PC-9 (cell line): ENCODE measurements at regions not wholly inside any gene's neighbourhood (a gene's known extent, or its start where the extent isn't known, plus 50 kb on each side); places are given as distances from the start of the nearest gene placed in this dataset.
"Not testable (repeated sequence)": the region's sequence is repeated elsewhere in the genome, so short reads cannot be mapped to it uniquely, and the experiment has no call there.

ENCODE experiments used
- BruUV-seq: library from RNA; stranded (reverse); fragments of 400-500 nt; replicated peaks from 2 replicates; lab custom pipeline; 2021; lab: Mats Ljungman, UMichigan
- CTCF ChIA-PET: fragments of 300-600 bp; sonication (Branson Sonifier 250); formaldehyde crosslinking; loops from one replicate; lab custom pipeline; 2022; ENCODE audit warnings: antibody characterized with exemption; lab: Charles Lee
- POLR2A ChIA-PET: fragments of 300-600 bp; sonication (Branson Sonifier 250); formaldehyde crosslinking; loops from one replicate; lab custom pipeline; 2022; ENCODE audit warnings: antibody characterized with exemption; ENCODE audit not compliant: unreplicated experiment; lab: Charles Lee
- DNase-seq, 2 experiments: peaks; one replicate each; pipeline versions ENCODE4 v3.0.0 to v3.0.0-alpha.2; 2015 to 2022; ENCODE audit warnings: mixed read lengths in 1 of 2
- H2AFZ ChIP-seq: fragments of 200-600 bp; sonication (generic); 2 replicates; pipeline ENCODE4 v1.8.1; 2017; ENCODE audit warnings: antibody characterized with exemption
- H3F3A ChIP-seq: fragments of 200-600 bp; sonication (generic); 2 replicates; pipeline ENCODE4 v1.8.1; 2017; ENCODE audit warnings: antibody characterized with exemption, mild to moderate bottlenecking, low read depth; ENCODE audit not compliant: insufficient read depth
- H3K27ac ChIP-seq: fragments of 200-600 bp; sonication (generic); 2 replicates; pipeline ENCODE4 v1.6.1; 2016; ENCODE audit warnings: mixed run types
- H3K27me3 ChIP-seq: fragments of 200-600 bp; sonication (generic); 2 replicates; pipeline ENCODE4 v1.6.1; 2016; ENCODE audit warnings: low read depth, mixed run types; ENCODE audit not compliant: insufficient read depth
- H3K36me3 ChIP-seq: fragments of 200-600 bp; sonication (generic); 2 replicates; pipeline ENCODE4 v1.6.1; 2016; ENCODE audit warnings: low read depth, mixed run types
- H3K4me1 ChIP-seq: fragments of 200-600 bp; sonication (generic); replicated peaks from 2 replicates; pipeline ENCODE4 v1.6.1; 2016; ENCODE audit warnings: mixed run types; ENCODE audit not compliant: insufficient read depth
- H3K4me2 ChIP-seq: fragments of 200-600 bp; sonication (generic); 2 replicates; pipeline ENCODE4 v1.6.1; 2017; ENCODE audit warnings: mixed run types
- H3K4me3 ChIP-seq: fragments of 200-600 bp; sonication (generic); 2 replicates; pipeline ENCODE4 v1.6.1; 2016; ENCODE audit warnings: mixed run types
- H3K79me2 ChIP-seq: fragments of 200-600 bp; sonication (generic); 2 replicates; pipeline ENCODE4 v1.6.1; 2017; ENCODE audit warnings: low read depth, mixed run types
- H3K9me2 ChIP-seq: fragments of 200-600 bp; sonication (generic); 2 replicates; pipeline ENCODE4 v1.8.1; 2017; ENCODE audit warnings: mild to moderate bottlenecking; ENCODE audit not compliant: insufficient read depth
- H3K9me3 ChIP-seq: fragments of 200-600 bp; sonication (generic); 2 replicates; pipeline ENCODE4 v1.8.1; 2016; ENCODE audit warnings: low read depth; ENCODE audit not compliant: insufficient read depth
- H4K20me1 ChIP-seq: fragments of 200-600 bp; sonication (generic); 2 replicates; pipeline ENCODE4 v1.8.1; 2017; ENCODE audit not compliant: insufficient read depth
- EZH2 ChIP-seq: fragments of 200-600 bp; sonication (generic); IDR thresholded peaks from 2 replicates; pipeline ENCODE4 v1.8.0; 2017; ENCODE audit warnings: antibody characterized with exemption, low read depth
- intact Hi-C: fragments of 100-400 bp; cut with micrococcal nuclease; formaldehyde crosslinking; loops from one replicate; pipeline ENCODE4 v1.10.0; 2022; ENCODE audit not compliant: unreplicated experiment
- TF ChIP-seq, protein P1 (sequence below): fragments of 200-600 bp; sonication (generic); conservative IDR thresholded peaks from 2 replicates; pipeline ENCODE4 v1.6.1; 2017; ENCODE audit warnings: mixed run types, antibody characterized with exemption, mild to moderate bottlenecking, moderate library complexity

DNA sequence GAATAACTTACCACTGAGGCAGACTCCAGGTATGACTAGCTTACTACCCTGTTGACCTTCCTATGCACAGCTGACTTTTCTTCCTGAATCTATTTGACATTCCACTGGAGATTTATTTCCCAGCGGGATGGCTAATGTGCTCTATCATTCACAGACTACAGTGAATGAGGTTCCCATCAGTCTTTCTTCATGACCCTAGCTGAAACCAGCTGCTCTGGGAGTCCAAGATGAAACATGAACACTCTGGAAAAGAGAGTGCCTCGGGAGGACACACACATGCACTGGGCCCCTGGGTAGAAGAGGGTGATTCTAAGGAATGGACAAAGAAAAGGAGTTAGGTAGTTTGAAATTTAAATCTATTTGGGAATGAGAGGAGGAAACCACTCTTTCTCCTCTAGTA is 82.6 kb upstream of the DST start:
- BruUV-seq, result no TSS peak
- CTCF ChIA-PET, result no interaction called here

DNA sequence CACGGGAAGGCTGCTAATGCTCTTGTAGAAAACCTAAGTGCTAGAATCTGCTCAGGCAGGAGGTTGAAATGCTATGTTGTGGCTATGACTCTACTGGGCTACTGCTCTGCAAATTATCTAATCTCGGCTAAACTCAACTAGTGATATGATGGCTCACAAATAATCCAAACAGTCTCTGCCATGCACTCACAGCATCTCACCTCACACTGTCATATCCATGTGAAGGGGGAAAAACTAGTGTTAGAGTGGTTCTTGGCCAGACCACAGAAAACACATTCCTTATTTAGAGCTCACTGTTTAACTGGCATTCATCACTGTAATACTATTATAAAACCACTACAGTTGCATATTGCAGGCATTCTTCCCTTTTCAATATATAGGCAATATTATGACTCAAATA is 81.8 kb upstream of the DST start:
- H3K27ac ChIP-seq, result no peak overlapping the region
- peaks cover 37% of the 10 kb centered on the region for H3K4me1 ChIP-seq
- H3F3A ChIP-seq, result peaks cover 30% of the 10 kb centered on the region
- CTCF ChIA-PET, result no interaction called here
- H3K27me3 ChIP-seq, result no peaks in the 10 kb centered on the region
- H4K20me1 ChIP-seq, result no peaks in the 10 kb centered on the region
- no peak for TF ChIP-seq EZH2
- TF ChIP-seq, protein P1, sequence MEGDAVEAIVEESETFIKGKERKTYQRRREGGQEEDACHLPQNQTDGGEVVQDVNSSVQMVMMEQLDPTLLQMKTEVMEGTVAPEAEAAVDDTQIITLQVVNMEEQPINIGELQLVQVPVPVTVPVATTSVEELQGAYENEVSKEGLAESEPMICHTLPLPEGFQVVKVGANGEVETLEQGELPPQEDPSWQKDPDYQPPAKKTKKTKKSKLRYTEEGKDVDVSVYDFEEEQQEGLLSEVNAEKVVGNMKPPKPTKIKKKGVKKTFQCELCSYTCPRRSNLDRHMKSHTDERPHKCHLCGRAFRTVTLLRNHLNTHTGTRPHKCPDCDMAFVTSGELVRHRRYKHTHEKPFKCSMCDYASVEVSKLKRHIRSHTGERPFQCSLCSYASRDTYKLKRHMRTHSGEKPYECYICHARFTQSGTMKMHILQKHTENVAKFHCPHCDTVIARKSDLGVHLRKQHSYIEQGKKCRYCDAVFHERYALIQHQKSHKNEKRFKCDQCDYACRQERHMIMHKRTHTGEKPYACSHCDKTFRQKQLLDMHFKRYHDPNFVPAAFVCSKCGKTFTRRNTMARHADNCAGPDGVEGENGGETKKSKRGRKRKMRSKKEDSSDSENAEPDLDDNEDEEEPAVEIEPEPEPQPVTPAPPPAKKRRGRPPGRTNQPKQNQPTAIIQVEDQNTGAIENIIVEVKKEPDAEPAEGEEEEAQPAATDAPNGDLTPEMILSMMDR, result no peak
- H2AFZ ChIP-seq, result no peak overlapping the region
- H3K4me3 ChIP-seq, result no peak overlapping the region
- DNase-seq, result no peak
- intact Hi-C loops, result no loop called here
- H3K9me3 ChIP-seq, result peaks cover 2% of the 10 kb centered on the region; the same call in 1 of the 2 replicates
- no peak overlapping the region for H3K4me2 ChIP-seq
- POLR2A ChIA-PET, result no interaction called here
- H3K9me2 ChIP-seq, result no peaks in the 10 kb centered on the region
- BruUV-seq, result no TSS peak
- H3K79me2 ChIP-seq, result peaks cover 66% of the 10 kb centered on the region
- peaks cover 2% of the 10 kb centered on the region; the same call in 1 of the 2 replicates for H3K36me3 ChIP-seq

More for the DNA sequence above, 82.6 kb upstream of the DST start:
- H3K4me2 ChIP-seq, result no peak overlapping the region
- no peaks in the 10 kb centered on the region for H3K27me3 ChIP-seq
- no peaks in the 10 kb centered on the region; the same call in 1 of the 2 replicates for H3K9me3 ChIP-seq
- H3K9me2 ChIP-seq, result no peaks in the 10 kb centered on the region
- TF ChIP-seq, protein P1, result no peak
- TF ChIP-seq EZH2, result no peak
- H3K36me3 ChIP-seq, result no peaks in the 10 kb centered on the region
- peaks cover 66% of the 10 kb centered on the region for H3K79me2 ChIP-seq
- no peaks in the 10 kb centered on the region for H4K20me1 ChIP-seq
- H3K4me3 ChIP-seq, result no peak overlapping the region
- peaks cover 44% of the 10 kb centered on the region for H3K4me1 ChIP-seq
- H3F3A ChIP-seq, result peaks cover 35% of the 10 kb centered on the region
- no peak for DNase-seq
- intact Hi-C loops, result no loop called here
- no peak overlapping the region for H3K27ac ChIP-seq
- POLR2A ChIA-PET, result interaction anchor here (0.6 kb wide), 1 partner anchor 448 kb away, joined by 5 read pairs; no protein-coding TSS in a partner anchor
- no peak overlapping the region for H2AFZ ChIP-seq

GRCh38 chr6:56720882-56721281 is 78.2 kb upstream of the DST start:
- ChIA-PET POLR2A (interaction anchor here (0.7 kb wide), 1 partner anchor 8 kb away, joined by 5 read pairs; no protein-coding TSS in a partner anchor), CTCF (no interaction called here)
- Histone ChIP-seq H3K4me1 (peaks cover 36% of the 10 kb centered on the region), H3K36me3 (peaks cover 10% of the 10 kb centered on the region; the same call in 1 of the 2 replicates), H3K9me3 (peaks cover 14% of the 10 kb centered on the region), H3K79me2 (peaks cover 63% of the 10 kb centered on the region), H3F3A (peaks cover 30% of the 10 kb centered on the region), H4K20me1 (no peaks in the 10 kb centered on the region; the same call in 1 of the 2 replicates), H2AFZ (no peak overlapping the region), H3K27me3 (no peaks in the 10 kb centered on the region), H3K27ac (no peak overlapping the region), H3K4me2 (no peak overlapping the region), H3K4me3 (no peak overlapping the region), H3K9me2 (no peaks in the 10 kb centered on the region)
- intact Hi-C loops, result no loop called here
- no peak for DNase-seq
- TF ChIP-seq, protein P1, result no peak
- TF ChIP-seq EZH2, result no peak
- no TSS peak for BruUV-seq

DNA sequence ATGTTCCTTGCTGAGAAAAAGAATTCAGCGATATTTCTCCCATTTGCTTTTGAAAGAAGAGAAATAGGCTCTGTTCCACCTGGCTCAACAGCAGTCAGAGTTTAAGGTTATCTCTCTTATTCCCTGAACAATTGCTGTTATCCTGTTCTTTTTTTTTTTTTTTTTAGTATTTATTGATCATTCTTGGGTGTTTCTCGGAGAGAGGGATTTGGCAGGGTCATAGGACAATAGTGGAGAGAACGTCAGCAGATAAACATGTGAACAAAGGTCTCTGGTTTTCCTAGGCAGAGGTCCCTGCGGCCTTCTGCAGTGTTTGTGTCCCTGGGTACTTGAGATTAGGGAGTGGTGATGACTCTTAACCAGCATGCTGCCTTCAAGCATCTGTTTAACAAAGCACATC is 77.5 kb upstream of the DST start:
- H3K27ac ChIP-seq, POLR2A ChIA-PET, H3K27me3 ChIP-seq, intact Hi-C loops, BruUV-seq, H2AFZ ChIP-seq, H3K4me3 ChIP-seq, H4K20me1 ChIP-seq, CTCF ChIA-PET, H3K4me2 ChIP-seq, DNase-seq, H3K9me2 ChIP-seq: not testable (repeated sequence)
- peaks cover 62% of the 10 kb centered on the region for H3K79me2 ChIP-seq
- peaks cover 43% of the 10 kb centered on the region for H3K4me1 ChIP-seq
- H3K36me3 ChIP-seq, result peaks cover 10% of the 10 kb centered on the region; the same call in 1 of the 2 replicates
- peaks cover 14% of the 10 kb centered on the region for H3K9me3 ChIP-seq
- peaks cover 37% of the 10 kb centered on the region for H3F3A ChIP-seq

DNA sequence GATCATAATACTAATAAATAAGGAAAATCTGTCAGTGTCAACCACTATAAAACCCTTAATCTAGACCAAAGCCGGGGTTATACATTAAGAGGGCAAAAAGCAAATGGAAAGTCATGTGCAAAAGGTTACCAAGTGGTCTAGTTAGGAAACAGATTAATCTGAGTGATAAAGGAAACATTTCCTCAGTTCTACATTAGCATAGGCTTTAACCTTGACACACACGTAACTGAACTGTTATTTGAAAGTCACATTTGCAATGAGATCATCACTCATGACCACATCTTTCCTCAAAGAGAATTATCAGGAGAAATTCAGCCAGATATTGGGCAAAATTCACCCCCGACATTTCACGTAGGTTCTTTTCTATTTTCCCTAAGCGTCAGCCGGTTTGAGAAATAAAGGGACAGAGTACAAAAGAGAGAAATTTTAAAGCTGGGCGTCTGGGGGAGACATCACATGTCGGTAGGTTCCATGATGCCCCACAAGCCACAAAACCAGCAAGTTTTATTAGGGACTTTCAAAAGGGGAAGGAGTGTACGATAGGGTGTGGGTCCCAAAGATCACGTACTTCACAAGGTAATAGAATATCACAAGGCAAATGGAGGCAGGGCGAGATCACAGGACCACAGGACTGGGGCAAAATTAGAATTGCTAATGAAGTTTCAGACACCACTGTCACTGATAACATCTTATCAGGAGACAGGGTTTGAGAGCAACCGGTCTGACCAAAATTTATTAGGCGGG is 76.8 kb upstream of the DST start:
- H3K4me2 ChIP-seq, H4K20me1 ChIP-seq, H3K27me3 ChIP-seq, H2AFZ ChIP-seq, DNase-seq, POLR2A ChIA-PET, H3K9me2 ChIP-seq, H3K4me3 ChIP-seq, BruUV-seq, CTCF ChIA-PET: not testable (repeated sequence)
- Histone ChIP-seq H3K79me2 (peaks cover 61% of the 10 kb centered on the region), H3F3A (peaks cover 44% of the 10 kb centered on the region), H3K27ac (peak overlapping the region; percentile 62; the same call in 1 of the 2 replicates), H3K36me3 (peaks cover 10% of the 10 kb centered on the region; the same call in 1 of the 2 replicates), H3K9me3 (peaks cover 14% of the 10 kb centered on the region), H3K4me1 (peaks cover 50% of the 10 kb centered on the region)
- intact Hi-C loops, result loop anchor here (5.0 to 10.0 kb wide), 3 partner anchors 38 to 595 kb away; partner anchors contain the start of gene PRIM2
